Germinal center (tissue), 1 donor: ENCODE measurements at regions not wholly inside any gene's neighbourhood (a gene's known extent, or its start where the extent isn't known, plus 50 kb on each side); places are given as distances from the start of the nearest gene placed in this dataset.
"Not testable (repeated sequence)": the region's sequence is repeated elsewhere in the genome, so short reads cannot be mapped to it uniquely, and the experiment has no call there.

Experiments
- DNase-seq: peaks from one replicate; pipeline ENCODE4 v3.0.0; 2012; ENCODE audit warnings: mixed read lengths, low spot score

- DNase-seq: peak; percentile 25
Measured at GRCh38 chr3:177249203-177249602, 51.9 kb upstream of the TBL1XR1 start.

GRCh38 chr3:177250151-177250550, 52.9 kb upstream of the TBL1XR1 start:
- no peak for DNase-seq

- peak; percentile 32 for DNase-seq
Measured at GRCh38 chr3:177251755-177252154, 54.5 kb upstream of the TBL1XR1 start.

GRCh38 chr3:177257006-177257405, 59.7 kb upstream of the TBL1XR1 start:
- DNase-seq: no peak

GRCh38 chr3:177257625-177258024, 60.3 kb upstream of the TBL1XR1 start:
- no peak for DNase-seq

- no peak for DNase-seq
Measured at GRCh38 chr3:177262396-177262795, 65.1 kb upstream of the TBL1XR1 start.

- DNase-seq: no peak
Measured at GRCh38 chr3:177263615-177264368, 66.5 kb upstream of the TBL1XR1 start.

- DNase-seq: not testable (repeated sequence)
Measured at GRCh38 chr3:177271811-177272501, 74.7 kb upstream of the TBL1XR1 start.

GRCh38 chr3:177278016-177278415, 80.7 kb upstream of the TBL1XR1 start:
- no peak for DNase-seq

- no peak for DNase-seq
Measured at GRCh38 chr3:177279118-177279815, 82.0 kb upstream of the TBL1XR1 start.

- DNase-seq: peak; percentile 36
Measured at GRCh38 chr3:177281292-177282118, 84.2 kb upstream of the TBL1XR1 start.

GRCh38 chr3:177282119-177282655, 84.9 kb upstream of the TBL1XR1 start:
- DNase-seq: peak; percentile 42

GRCh38 chr3:177283983-177284382, 86.7 kb upstream of the TBL1XR1 start:
- DNase-seq: no peak

- no peak for DNase-seq
Measured at GRCh38 chr3:177284383-177284881, 87.2 kb upstream of the TBL1XR1 start.

- DNase-seq: no peak
Measured at GRCh38 chr3:177286034-177286433, 88.8 kb upstream of the TBL1XR1 start.

- no peak for DNase-seq
Measured at GRCh38 chr3:177287231-177287630, 89.9 kb upstream of the TBL1XR1 start.

- no peak for DNase-seq
Measured at GRCh38 chr3:177290633-177291032, 93.4 kb upstream of the TBL1XR1 start.

- DNase-seq: no peak
Measured at GRCh38 chr3:177294221-177294620, 96.9 kb upstream of the TBL1XR1 start.

- no peak for DNase-seq
Measured at GRCh38 chr3:177295116-177295515, 97.8 kb upstream of the TBL1XR1 start.

GRCh38 chr3:177299250-177299649, 102.0 kb upstream of the TBL1XR1 start:
- no peak for DNase-seq

GRCh38 chr3:177300039-177300833, 103.0 kb upstream of the TBL1XR1 start:
- DNase-seq: peak; percentile 24
